Right renal pelvis (tissue), 4 donors: ENCODE measurements at regions not wholly inside any gene's neighbourhood (a gene's known extent, or its start where the extent isn't known, plus 50 kb on each side); places are given as distances from the start of the nearest gene placed in this dataset.
"Not testable (repeated sequence)": the region's sequence is repeated elsewhere in the genome, so short reads cannot be mapped to it uniquely, and the experiment has no call there.

ENCODE experiments used
- DNase-seq, 4 donors: peaks; one replicate each; pipeline ENCODE4 v3.0.0-alpha.2; 2013; ENCODE audit warnings: low read depth in 4 of 4, low spot score in 3 of 4, missing footprints in 1 of 4

- DNase-seq: no peak
Observed at GRCh38 chr4:82248903-82249632, 124.7 kb downstream of the HNRNPD start.

DNA sequence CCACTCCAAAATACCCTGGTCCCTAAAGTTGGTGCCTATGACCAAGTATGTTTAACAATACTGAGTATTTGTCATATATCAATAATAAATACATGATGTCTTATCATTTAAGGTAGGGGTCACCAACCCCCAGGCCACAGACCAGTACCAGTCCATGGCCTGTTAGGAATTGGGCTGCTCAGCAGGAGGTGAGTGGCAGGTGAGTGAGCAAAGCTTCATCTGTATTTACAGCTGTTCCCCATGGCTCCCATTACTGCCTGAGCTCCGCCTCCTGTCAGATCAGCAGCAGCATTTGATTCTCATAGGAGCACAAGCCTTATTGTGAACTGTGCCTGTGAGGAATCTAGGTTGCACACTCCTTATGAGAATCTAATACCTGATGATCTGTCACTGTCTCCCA is 126.2 kb downstream of the HNRNPD start:
- no peak for DNase-seq

GRCh38 chr4:82247171-82247570 is 126.6 kb downstream of the HNRNPD start:
- DNase-seq: no peak

GRCh38 chr4:82241534-82241933 is 132.3 kb downstream of the HNRNPD start:
- no peak for DNase-seq

DNA sequence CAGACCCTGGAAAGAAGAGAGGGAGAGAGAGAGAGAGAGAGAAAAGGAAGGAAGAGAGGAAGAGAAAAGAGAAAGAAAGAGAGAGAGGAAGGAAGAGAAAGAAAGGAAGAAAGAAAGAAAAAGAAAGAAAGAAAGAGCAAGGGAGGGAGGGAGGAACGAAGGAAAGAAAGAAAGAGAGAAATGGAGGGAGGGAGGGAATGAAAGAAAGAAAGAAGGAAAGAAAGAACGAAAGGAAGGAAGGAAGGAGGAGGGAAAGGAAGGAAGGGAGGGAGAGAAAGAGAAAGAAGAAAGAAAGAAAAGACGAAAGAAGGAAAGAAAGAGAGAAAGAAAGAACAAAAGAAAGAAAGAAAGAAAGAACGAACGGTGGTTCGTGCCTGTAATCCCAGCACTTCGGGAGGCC is 133.4 kb downstream of the HNRNPD start:
- no peak for DNase-seq

GRCh38 chr4:82237142-82237541 is 136.6 kb downstream of the HNRNPD start:
- DNase-seq: not testable (repeated sequence)

DNA sequence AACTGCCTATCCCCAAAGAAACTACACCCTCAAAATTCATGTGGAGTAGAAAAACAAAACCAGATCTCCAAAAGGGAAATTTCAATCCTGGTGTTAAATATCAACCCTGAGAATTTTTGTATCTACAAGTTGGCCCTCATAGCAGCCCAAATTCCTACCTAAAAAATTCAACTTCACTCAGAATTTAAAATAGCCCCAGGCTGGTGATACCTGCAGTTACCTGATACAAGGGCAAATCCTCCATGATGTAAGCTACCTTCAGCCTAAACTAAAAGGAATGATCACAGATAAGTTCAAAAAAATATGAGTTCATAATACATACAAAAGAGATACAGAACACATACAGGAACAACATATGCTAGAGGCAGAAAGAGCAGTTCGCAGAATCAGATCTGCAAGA is 138.4 kb downstream of the HNRNPD start:
- no peak for DNase-seq

DNA sequence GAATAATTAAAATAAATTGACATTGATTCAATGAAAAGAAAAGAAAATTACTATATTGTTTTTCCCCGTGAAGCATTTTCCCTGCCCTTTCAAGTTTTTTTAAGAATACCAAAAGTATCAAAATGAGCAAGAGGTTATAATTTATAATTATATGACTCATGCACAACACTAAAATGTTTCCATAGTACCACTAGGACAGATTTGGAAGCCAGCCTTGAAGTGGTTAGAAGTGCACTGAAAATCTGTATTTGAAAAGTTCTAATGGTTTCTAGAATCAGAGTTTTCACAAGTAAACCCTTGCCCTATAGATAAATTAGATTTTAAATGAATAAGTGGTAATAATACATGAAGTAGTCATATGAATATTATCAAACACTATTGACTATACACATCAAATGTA is 140.9 kb downstream of the HNRNPD start:
- no peak for DNase-seq

DNA sequence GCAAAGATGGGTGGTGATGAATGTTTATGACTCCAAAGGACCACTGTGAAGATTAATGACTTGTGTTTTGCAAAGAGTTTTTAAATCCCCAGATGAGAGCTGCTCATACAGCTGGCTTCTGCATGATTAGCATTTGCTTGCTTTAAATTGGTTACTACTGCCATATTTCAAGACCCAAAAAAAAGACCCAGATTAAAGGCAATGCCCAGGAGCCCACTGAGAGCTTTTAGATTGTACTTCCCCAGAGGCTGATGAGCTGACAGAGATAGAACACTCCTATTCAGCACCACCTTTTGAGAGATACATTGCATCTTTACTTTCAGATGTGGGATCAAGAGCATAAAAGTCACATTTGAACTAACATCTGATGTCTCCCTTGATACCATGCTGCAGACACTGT is 142.0 kb downstream of the HNRNPD start:
- DNase-seq: no peak

- DNase-seq: no peak
Observed at GRCh38 chr4:82230306-82230705, 143.5 kb downstream of the HNRNPD start.

- no peak for DNase-seq
Observed at GRCh38 chr4:82225030-82225429, 148.8 kb downstream of the HNRNPD start.

GRCh38 chr4:82223715-82224114 is 150.1 kb downstream of the HNRNPD start:
- DNase-seq: no peak

DNA sequence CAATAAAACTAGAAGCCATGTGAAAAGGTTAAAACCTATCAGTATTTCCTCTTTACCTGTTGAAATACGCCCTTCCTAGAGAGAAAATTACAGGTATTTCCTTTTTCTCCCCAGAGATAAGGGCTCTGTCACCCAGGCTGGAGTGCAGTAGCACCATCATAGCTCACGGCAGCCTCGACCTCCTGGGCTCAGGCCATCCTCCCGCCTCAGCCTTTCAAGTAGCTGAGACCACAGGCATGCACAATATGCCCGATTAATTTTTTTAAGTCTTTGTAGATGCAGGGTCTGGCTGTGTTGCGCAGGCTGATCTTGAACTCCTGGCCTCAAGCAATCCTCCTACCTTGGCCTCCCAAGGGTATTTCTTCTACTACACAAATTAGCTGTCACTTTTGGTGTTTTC is 154.4 kb downstream of the HNRNPD start:
- DNase-seq: no peak

GRCh38 chr4:82217986-82218715 is 155.6 kb downstream of the HNRNPD start:
- DNase-seq: no peak

DNA sequence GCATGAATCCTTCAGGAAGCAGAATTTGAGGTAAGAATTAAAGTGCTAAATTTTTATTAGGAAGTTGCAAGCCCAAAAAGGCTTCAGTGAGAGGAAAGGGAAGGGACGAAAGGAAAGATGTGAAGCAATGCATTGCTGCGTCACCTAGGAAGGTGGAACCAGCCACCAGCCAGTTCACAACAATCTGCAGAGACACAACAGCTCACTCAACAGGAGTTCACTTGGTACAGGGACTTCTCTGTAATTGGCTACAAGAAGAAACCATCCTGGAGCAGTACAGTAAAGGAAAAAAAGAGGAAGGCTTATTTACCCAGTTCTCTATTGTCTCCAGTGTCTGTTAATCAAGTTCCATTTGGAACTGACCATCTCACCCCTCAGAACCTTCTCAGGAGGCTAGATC is 157.6 kb downstream of the HNRNPD start:
- DNase-seq: no peak

DNA sequence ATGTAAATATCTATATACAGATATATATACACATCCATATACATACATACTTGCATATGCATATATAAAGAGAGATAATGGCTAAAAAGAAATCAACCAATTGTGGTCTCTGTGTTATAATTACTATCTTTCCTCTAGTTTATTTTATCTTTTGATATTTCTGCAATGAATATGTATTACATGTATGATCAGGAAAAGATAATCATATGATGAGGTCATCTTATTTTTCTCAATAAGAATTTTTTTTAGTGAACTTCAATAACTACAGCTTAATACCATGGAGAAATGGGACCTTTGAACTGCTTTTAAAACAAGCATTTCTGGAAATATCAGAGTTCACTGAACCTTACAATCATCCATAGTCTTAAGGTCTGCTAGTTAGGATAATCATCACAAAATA is 158.0 kb downstream of the HNRNPD start:
- DNase-seq: no peak

DNA sequence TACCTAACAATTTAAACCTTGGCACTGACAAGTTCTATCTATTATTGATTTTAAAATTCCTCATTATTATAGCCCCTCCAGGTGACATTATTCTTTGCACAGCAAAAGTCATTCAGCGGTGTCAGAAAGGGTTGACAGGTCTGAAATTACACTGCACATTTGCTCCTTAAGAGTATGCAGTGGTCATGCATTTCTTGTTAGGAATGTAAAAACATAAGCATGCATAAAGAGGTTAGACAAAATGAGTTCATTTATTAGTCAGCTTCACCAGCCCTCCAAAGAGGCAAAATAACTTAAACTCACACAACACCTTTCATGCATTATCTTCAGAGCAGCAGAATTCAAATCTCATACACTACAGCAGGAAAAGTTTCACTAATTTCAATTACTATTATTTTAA is 158.8 kb downstream of the HNRNPD start:
- no peak for DNase-seq

DNA sequence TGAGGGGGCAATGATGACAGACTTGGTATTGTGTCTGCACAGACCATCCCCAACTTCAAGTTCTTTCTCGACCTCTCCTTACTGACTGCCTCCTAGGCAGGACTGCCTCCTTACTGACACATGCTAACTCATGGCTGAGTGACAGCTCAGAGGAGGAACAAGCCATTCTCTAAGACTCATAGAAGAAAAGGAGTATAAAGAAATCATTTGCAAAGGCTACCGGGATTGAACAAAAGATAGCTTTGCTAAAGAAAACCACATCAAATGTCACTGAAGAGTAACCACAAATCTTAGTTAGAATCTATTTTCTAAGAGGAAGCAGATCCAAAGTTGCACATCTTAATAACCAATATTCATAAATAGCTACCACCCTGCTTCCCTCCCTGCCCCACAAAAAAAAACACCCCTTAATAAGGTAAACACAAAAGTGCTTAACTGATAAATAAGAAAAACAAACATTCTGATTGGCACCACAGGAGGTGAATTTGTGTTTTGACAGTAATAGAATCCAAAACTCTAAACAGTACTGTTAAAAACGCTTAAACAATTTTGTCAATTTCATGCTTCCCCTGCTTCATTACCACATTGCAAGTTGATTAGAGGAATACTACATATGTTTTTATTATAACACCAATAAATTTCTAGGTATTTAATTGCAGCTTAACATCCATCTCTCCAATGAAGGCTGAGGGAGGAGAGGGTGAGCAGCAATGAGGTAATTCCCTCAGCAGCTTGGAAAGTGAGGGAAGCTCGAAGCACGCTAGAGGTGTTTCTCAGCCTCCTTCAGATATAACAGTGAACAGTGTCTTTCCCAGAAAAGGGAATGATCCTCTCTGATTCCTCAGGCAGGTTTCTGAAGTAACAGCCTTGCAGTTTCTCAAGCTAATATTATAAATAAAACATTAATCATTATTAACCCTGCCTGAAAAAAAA is 160.0 kb downstream of the HNRNPD start:
- no peak for DNase-seq

GRCh38 chr4:82201805-82202641 is 171.8 kb downstream of the HNRNPD start:
- peak in 3 of 4 donors; percentile 14 to 22 (median 19) for DNase-seq

DNA sequence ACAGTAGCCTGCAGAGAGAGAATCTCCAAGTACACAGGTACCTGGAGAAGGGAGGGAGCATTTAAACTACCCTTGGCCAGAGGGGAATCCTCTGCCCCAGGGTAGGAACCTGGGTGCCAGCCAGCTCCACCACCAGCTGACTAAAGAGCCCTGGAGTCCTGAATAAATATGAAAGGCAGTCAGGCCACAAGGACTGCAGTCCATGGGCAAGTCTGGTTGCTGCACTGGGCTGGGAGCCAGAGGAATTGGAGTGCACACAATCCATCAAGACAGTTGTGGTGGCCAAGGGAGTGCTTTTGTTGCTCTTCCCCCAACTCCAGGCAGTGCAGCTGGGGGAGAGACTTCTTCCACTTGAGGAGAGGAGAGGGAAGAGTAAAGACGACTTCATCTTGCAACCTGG is 172.5 kb downstream of the HNRNPD start:
- no peak for DNase-seq
